Esophagus muscularis mucosa (tissue), 4 donors: ENCODE measurements at regions not wholly inside any gene's neighbourhood (a gene's known extent, or its start where the extent isn't known, plus 50 kb on each side); places are given as distances from the start of the nearest gene placed in this dataset.

ENCODE experiments used
- DNase-seq: peaks from one replicate; pipeline ENCODE4 v3.0.0-alpha.2; 2017; ENCODE audit errors: extremely low spot score
- H3K27ac ChIP-seq, 4 donors: fragments of 200-600 bp; sonication (generic); replicated peaks in 1 of 4; 1 replicate in 3 of 4; 2 replicates in 1 of 4; pipeline ENCODE4 v1.5.1; 2016 to 2019; ENCODE audit warnings: mild to moderate bottlenecking in 1 of 4
- H3K27me3 ChIP-seq, 4 donors: fragments of 200-600 bp; sonication (generic); one replicate each; pipeline versions ENCODE4 v1.5.1 to v1.6.0; 2016 to 2019
- H3K36me3 ChIP-seq, 4 donors: fragments of 200-600 bp; sonication (generic); one replicate each; pipeline ENCODE4 v1.5.1; 2016 to 2019
- H3K4me1 ChIP-seq, 4 donors: fragments of 200-600 bp; sonication (generic); one replicate each; pipeline ENCODE4 v1.5.1; 2016 to 2019
- H3K4me3 ChIP-seq, 4 donors: fragments of 200-600 bp; sonication (generic); 1 replicate in 2 of 4; 2 replicates in 2 of 4; pipeline ENCODE4 v1.5.1; 2016 to 2019; ENCODE audit warnings: mild to moderate bottlenecking in 4 of 4, moderate library complexity in 1 of 4
- H3K9me3 ChIP-seq, 4 donors: fragments of 200-600 bp; sonication (generic); 1 replicate in 3 of 4; 2 replicates in 1 of 4; pipeline ENCODE4 v1.5.1; 2016 to 2019
- CTCF ChIP-seq, 3 experiments: fragments of 200-600 bp in 2 of 3; fragments of 450-650 bp in 1 of 3; sonication (generic) in 2 of 3; IDR thresholded peaks; one replicate each; pipeline ENCODE4 v1.5.1; 2017 to 2019; ENCODE audit warnings: antibody characterized with exemption in 3 of 3, mild to moderate bottlenecking in 2 of 3, moderate library complexity in 1 of 3
- EP300 ChIP-seq: sonication (generic); formaldehyde crosslinking; IDR thresholded peaks from one replicate; pipeline ENCODE4 v1.6.1; 2017; ENCODE audit warnings: antibody characterized with exemption
- POLR2A ChIP-seq: fragments of 450-650 bp; IDR thresholded peaks from one replicate; pipeline ENCODE4 v1.6.1; 2017; ENCODE audit warnings: antibody characterized with exemption, moderate library complexity, mild to moderate bottlenecking, low read depth
- POLR2AphosphoS5 ChIP-seq, 2 donors: sonication (generic); formaldehyde crosslinking; IDR thresholded peaks; one replicate each; pipeline ENCODE4 v1.6.1; 2017; ENCODE audit warnings: antibody characterized with exemption in 2 of 2
- WGBS: methylation state at CpG from one replicate; pipeline ENCODE4 v1.1.5; 2018; 5-methylcytosine and 5-hydroxymethylcytosine counted together
- intact Hi-C: fragments of 100-400 bp; cut with DNase I; formaldehyde crosslinking; loops from one replicate; pipeline ENCODE4 v1.15.1; 2023

GRCh38 chr11:70633610-70634009 lies 235.3 kb downstream of the CTTN start:
- H3K36me3 ChIP-seq = no peaks in the 10 kb centered on the region
- TF ChIP-seq EP300 = no peak
- no peak for TF ChIP-seq POLR2AphosphoS5 (IDR thresholded peaks at IDR 0.05)
- no peak for TF ChIP-seq POLR2A
- TF ChIP-seq CTCF (IDR thresholded peaks at IDR 0.05) = no peak
- 80% methylated on average over 2 of the region's 7 CpGs for WGBS

GRCh38 chr11:70636659-70637058 lies 238.3 kb downstream of the CTTN start:
- WGBS = 95% methylated on average over 10 of the region's 10 CpGs

More at GRCh38 chr11:70633610-70634009, 235.3 kb downstream of the CTTN start:
- Histone ChIP-seq H3K4me1 (peaks cover under 1 to 9% (median 9%) of the 10 kb centered on the region in 4 donors), H3K27me3 (peaks cover 0 to 9% (median 0%) of the 10 kb centered on the region in 4 donors), H3K9me3 (no peaks in the 10 kb centered on the region), H3K4me3 (no peak overlapping the region), H3K27ac (no peak overlapping the region)
- intact Hi-C loops = no loop called here
- no peak for DNase-seq

GRCh38 chr11:70637186-70637800 lies 239.0 kb downstream of the CTTN start:
- H3K9me3 ChIP-seq = no peaks in the 10 kb centered on the region
- TF ChIP-seq EP300 (no peak), CTCF (IDR thresholded peaks at IDR 0.05) (no peak), POLR2AphosphoS5 (IDR thresholded peaks at IDR 0.05) (no peak), POLR2A (no peak)
- intact Hi-C loops = no loop called here
- no peak overlapping the region for H3K27ac ChIP-seq
- no peaks in the 10 kb centered on the region for H3K36me3 ChIP-seq
- DNase-seq = no peak
- 77% methylated on average over 14 of the region's 16 CpGs for WGBS
- H3K4me1 ChIP-seq = no peaks in the 10 kb centered on the region
- peaks cover 0 to 5% (median 0%) of the 10 kb centered on the region in 4 donors for H3K27me3 ChIP-seq
- no peak overlapping the region for H3K4me3 ChIP-seq

More at GRCh38 chr11:70636659-70637058, 238.3 kb downstream of the CTTN start:
- Histone ChIP-seq H3K27me3 (no peaks in the 10 kb centered on the region), H3K9me3 (no peaks in the 10 kb centered on the region), H3K27ac (no peak overlapping the region), H3K4me1 (no peaks in the 10 kb centered on the region), H3K36me3 (no peaks in the 10 kb centered on the region), H3K4me3 (no peak overlapping the region)
- TF ChIP-seq POLR2AphosphoS5 (IDR thresholded peaks at IDR 0.05) (no peak), CTCF (IDR thresholded peaks at IDR 0.05) (no peak)
- intact Hi-C loops = no loop called here
- DNase-seq = no peak

- intact Hi-C loops = no loop called here
- Histone ChIP-seq H3K27me3 (peaks cover 0 to 6% (median 0%) of the 10 kb centered on the region in 4 donors), H3K4me1 (no peaks in the 10 kb centered on the region), H3K27ac (no peak overlapping the region), H3K36me3 (no peaks in the 10 kb centered on the region), H3K4me3 (no peak overlapping the region), H3K9me3 (no peaks in the 10 kb centered on the region)
- TF ChIP-seq POLR2A (no peak), POLR2AphosphoS5 (IDR thresholded peaks at IDR 0.05) (no peak), EP300 (no peak), CTCF (IDR thresholded peaks at IDR 0.05) (no peak)
- 39% methylated on average over 12 of the region's 18 CpGs for WGBS
- DNase-seq = no peak
Measured at GRCh38 chr11:70637949-70638583, 239.7 kb downstream of the CTTN start.
